Muscle of back (tissue), 3 donors: ENCODE measurements at regions not wholly inside any gene's neighbourhood (a gene's known extent, or its start where the extent isn't known, plus 50 kb on each side); places are given as distances from the start of the nearest gene placed in this dataset.

Source experiments
- DNase-seq, 3 donors: peaks; one replicate each; pipeline versions ENCODE4 v3.0.0 to v3.0.0-alpha.2; 2013

- no peak for DNase-seq
Observed at GRCh38 chr6:104322841-104323240, 536.9 kb downstream of the HACE1 start.

- DNase-seq, result no peak
Observed at GRCh38 chr6:104321301-104321700, 538.4 kb downstream of the HACE1 start.

- DNase-seq, result no peak
Observed at GRCh38 chr6:104320896-104321295, 538.8 kb downstream of the HACE1 start.

- no peak for DNase-seq
Observed at GRCh38 chr6:104312851-104313250, 546.9 kb downstream of the HACE1 start.

- peak in 1 of 3 donors; percentile 6 for DNase-seq
Observed at GRCh38 chr6:104306211-104306610, 553.5 kb downstream of the HACE1 start.

GRCh38 chr6:104305206-104305605 is 554.5 kb downstream of the HACE1 start:
- DNase-seq, result no peak

- no peak for DNase-seq
Observed at GRCh38 chr6:104301951-104302350, 557.8 kb downstream of the HACE1 start.

GRCh38 chr6:104286641-104287040 is 573.1 kb downstream of the HACE1 start:
- DNase-seq, result no peak

GRCh38 chr6:104284872-104285271 is 574.8 kb downstream of the HACE1 start:
- DNase-seq, result no peak

- DNase-seq, result no peak
Observed at GRCh38 chr6:104282581-104282980, 577.1 kb downstream of the HACE1 start.

GRCh38 chr6:104281370-104281769 is 578.3 kb downstream of the HACE1 start:
- no peak for DNase-seq

GRCh38 chr6:104268389-104268788 is 591.3 kb downstream of the HACE1 start:
- no peak for DNase-seq

GRCh38 chr6:104266922-104267321 is 592.8 kb downstream of the HACE1 start:
- DNase-seq, result no peak

- DNase-seq, result no peak
Observed at GRCh38 chr6:104256646-104257045, 603.1 kb downstream of the HACE1 start.

GRCh38 chr6:104253236-104253635 is 606.5 kb downstream of the HACE1 start:
- DNase-seq, result no peak

GRCh38 chr6:104252276-104252675 is 607.4 kb downstream of the HACE1 start:
- DNase-seq, result no peak

- no peak for DNase-seq
Observed at GRCh38 chr6:104251651-104252050, 608.1 kb downstream of the HACE1 start.

GRCh38 chr6:104240865-104241264 is 618.9 kb downstream of the HACE1 start:
- DNase-seq, result no peak

GRCh38 chr6:104239971-104240370 is 619.7 kb downstream of the HACE1 start:
- DNase-seq, result no peak

GRCh38 chr6:104229057-104229456 is 630.7 kb downstream of the HACE1 start:
- no peak for DNase-seq

- DNase-seq, result no peak
Observed at GRCh38 chr6:104227508-104227907, 632.2 kb downstream of the HACE1 start.

- no peak for DNase-seq
Observed at GRCh38 chr6:104226790-104227446, 632.8 kb downstream of the HACE1 start.

GRCh38 chr6:104218116-104218515 is 641.6 kb downstream of the HACE1 start:
- DNase-seq, result no peak

GRCh38 chr6:104214901-104215300 is 644.8 kb downstream of the HACE1 start:
- DNase-seq, result peak; percentile 13 to 49 (median 15)
